ENCODE measurements at regions not wholly inside any gene's neighbourhood (a gene's known extent, or its start where the extent isn't known, plus 50 kb on each side); places are given as distances from the start of the nearest gene placed in this dataset.
A peak's percentile ranks its signal among the peaks of the same experiment; 100 is the strongest.

DNA sequence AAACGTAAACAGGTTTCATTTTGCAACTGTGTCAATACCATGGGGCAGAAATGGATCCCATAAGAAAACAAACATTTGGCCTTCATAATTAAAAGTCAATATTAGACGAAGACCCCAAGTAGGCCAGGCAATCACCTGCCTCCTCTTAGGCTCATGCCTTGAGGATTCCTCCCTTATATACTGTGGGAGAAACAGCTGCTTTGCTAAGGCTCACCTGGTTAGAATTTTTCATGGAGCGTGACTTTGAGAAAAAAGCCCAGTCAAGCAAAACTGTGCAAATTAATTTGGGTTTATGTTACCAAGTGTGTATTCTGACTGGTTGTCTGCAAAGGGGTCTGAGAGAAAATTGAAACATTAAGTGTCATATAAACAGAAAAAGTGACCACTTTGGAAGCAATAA, 605.3 kb upstream of the USP24 start:
- DNase-seq (ENCODE audit: extremely low spot score, unreplicated experiment): no peak
- no peaks in the 10 kb centered on the region for H3K27me3 Mint-ChIP-seq
- H3K4me3 Mint-ChIP-seq: no peak overlapping the region
- no peaks in the 10 kb centered on the region for H3K36me3 Mint-ChIP-seq
- TF ChIP-seq, protein P1, sequence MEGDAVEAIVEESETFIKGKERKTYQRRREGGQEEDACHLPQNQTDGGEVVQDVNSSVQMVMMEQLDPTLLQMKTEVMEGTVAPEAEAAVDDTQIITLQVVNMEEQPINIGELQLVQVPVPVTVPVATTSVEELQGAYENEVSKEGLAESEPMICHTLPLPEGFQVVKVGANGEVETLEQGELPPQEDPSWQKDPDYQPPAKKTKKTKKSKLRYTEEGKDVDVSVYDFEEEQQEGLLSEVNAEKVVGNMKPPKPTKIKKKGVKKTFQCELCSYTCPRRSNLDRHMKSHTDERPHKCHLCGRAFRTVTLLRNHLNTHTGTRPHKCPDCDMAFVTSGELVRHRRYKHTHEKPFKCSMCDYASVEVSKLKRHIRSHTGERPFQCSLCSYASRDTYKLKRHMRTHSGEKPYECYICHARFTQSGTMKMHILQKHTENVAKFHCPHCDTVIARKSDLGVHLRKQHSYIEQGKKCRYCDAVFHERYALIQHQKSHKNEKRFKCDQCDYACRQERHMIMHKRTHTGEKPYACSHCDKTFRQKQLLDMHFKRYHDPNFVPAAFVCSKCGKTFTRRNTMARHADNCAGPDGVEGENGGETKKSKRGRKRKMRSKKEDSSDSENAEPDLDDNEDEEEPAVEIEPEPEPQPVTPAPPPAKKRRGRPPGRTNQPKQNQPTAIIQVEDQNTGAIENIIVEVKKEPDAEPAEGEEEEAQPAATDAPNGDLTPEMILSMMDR (conservative IDR thresholded peaks at IDR 0.05): no peak
- no peak overlapping the region for H3K27ac Mint-ChIP-seq
- peaks cover 6% of the 10 kb centered on the region for H3K9me3 Mint-ChIP-seq
- H3K4me1 Mint-ChIP-seq (ENCODE audit: unreplicated experiment): peaks cover 54% of the 10 kb centered on the region

DNA sequence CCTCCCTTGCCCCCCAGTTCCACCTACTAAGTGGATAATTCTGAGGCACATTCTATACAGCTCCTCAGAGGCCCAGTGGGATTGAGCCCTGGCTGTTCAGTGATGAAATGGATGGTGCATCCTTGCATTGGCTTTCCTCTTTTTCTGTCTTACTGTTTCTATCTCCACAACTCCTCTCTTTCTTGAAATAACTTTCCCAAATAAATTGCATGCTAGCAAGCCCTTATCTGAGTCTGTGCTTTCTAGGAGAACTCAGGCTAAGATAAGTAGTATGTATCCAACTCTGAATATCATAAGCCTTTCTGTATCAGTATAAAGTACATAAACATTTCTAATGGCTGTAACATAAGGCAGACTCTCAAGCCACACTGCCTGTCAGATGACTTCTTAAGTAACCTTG, 603.8 kb upstream of the USP24 start:
- H3K36me3 Mint-ChIP-seq: no peaks in the 10 kb centered on the region
- H3K9me3 Mint-ChIP-seq: peaks cover 6% of the 10 kb centered on the region
- H3K27me3 Mint-ChIP-seq: no peaks in the 10 kb centered on the region
- no peak overlapping the region for H3K4me3 Mint-ChIP-seq
- peaks cover 54% of the 10 kb centered on the region for H3K4me1 Mint-ChIP-seq (ENCODE audit: unreplicated experiment)
- no peak for DNase-seq (ENCODE audit: extremely low spot score, unreplicated experiment)
- TF ChIP-seq, protein P1 (conservative IDR thresholded peaks at IDR 0.05): no peak
- no peak overlapping the region for H3K27ac Mint-ChIP-seq

DNA sequence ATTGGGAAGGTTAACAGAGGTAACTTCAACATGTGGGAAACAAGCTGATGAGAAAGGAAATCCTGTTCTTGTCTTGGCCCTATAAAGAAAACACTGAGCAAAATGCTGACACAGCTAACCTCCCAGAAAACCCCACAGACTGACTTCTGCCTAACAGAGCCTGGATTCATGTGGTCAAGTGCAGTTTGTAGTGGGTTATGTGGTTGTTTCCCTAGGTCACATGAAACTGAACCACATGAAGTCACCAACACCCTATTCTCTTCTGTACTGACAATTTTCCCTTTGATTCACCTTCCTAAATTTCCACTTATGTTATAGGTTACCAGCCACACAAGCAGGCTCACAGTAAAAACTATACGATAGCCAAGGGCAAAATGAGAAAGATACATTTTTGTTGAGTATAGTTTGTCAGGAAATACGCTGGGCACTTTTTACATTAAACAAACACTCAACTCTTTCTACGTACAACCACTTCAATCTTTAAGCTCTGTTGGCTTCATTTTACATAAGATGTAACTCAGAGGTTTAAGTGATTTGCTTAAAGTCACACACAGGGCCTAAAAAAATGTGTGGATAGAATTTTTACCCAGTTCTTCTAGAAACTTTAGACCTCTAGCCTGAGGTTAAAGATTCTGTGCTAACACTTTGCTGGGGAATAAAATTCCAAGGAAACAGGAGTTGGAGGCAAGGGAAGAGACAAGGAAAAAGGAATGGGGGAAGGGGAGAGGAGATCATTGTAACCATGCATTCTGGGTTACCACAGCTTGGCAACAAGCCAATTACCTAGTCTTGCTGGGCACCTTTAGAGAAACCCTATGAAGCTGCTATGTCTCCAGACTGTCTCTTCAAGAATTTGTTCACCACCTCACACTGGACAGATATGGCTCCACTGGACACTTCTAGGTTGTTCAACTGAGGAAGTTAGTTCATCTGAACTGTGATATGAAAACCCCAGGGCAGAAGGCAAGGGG, 601.6 kb upstream of the USP24 start:
- DNase-seq (ENCODE audit: extremely low spot score, unreplicated experiment): no peak
- Mint-ChIP-seq H3K27me3 (no peaks in the 10 kb centered on the region), H3K27ac (peak overlapping the region; percentile 32), H3K4me1 (ENCODE audit: unreplicated experiment) (peaks cover 47% of the 10 kb centered on the region), H3K4me3 (peak overlapping the region; percentile 23), H3K9me3 (peaks cover 8% of the 10 kb centered on the region), H3K36me3 (no peaks in the 10 kb centered on the region)
- TF ChIP-seq, protein P1 (conservative IDR thresholded peaks at IDR 0.05): no peak

DNA sequence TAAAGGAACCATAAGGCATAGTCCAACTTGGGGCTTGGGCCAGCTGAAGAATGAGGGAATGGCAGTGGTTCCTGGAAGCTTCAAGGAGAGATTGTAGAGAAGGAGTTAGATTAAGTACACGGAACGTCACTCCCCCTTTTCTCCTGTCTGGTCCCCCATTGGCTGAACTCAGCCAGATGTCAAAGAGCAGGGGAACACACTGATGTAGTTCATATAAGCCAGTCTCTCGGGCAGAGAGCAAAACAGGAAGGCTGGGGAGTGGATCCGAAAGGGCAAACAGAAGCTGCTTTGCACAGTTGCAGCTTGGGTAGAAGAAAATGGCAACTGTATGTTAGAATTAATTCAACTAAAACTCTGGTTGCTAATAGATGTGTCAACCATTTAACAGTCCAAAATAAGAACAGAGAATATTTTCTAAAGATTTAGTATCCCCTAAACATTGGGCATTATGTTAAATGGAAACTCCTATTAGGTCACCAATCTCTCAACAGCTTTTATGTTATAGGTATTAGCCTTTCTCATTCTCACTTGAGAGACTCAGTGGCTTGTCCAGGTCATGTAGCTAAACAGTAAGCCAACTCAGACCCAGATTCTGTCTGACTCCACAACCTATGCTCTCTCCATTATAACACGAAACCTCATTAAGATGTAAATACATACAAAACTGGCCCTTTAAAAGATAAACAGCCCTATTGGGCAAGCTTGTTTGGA, 600.7 kb upstream of the USP24 start:
- no peak for DNase-seq (ENCODE audit: extremely low spot score, unreplicated experiment)
- Mint-ChIP-seq H3K36me3 (no peaks in the 10 kb centered on the region), H3K4me1 (ENCODE audit: unreplicated experiment) (peaks cover 38% of the 10 kb centered on the region), H3K27ac (peak overlapping the region; percentile 32), H3K4me3 (peak overlapping the region; percentile 23), H3K27me3 (no peaks in the 10 kb centered on the region), H3K9me3 (peaks cover 9% of the 10 kb centered on the region)
- TF ChIP-seq, protein P1 (conservative IDR thresholded peaks at IDR 0.05): no peak

DNA sequence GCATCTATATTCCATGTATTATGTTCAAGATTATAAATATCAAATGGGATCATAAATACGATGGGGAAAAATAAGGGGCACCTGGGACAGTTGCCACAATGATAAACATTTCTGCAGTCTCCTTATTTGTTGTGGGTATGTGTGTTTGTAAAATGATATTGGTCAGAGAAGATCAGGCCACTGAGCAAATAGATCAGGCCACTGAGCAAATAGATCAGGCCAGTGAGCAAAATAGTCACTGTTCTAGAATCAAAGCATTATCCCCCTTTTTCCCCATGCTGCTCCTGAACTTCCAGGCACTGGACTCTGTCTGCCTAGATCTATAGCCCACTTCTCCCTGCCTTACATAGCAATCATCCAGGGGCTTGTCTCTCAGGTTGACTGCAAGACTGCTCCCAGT, 599.8 kb upstream of the USP24 start:
- Mint-ChIP-seq H3K9me3 (peaks cover 13% of the 10 kb centered on the region), H3K4me3 (no peak overlapping the region), H3K36me3 (no peaks in the 10 kb centered on the region), H3K4me1 (ENCODE audit: unreplicated experiment) (peaks cover 35% of the 10 kb centered on the region), H3K27me3 (no peaks in the 10 kb centered on the region), H3K27ac (no peak overlapping the region)
- TF ChIP-seq, protein P1 (conservative IDR thresholded peaks at IDR 0.05): no peak
- DNase-seq (ENCODE audit: extremely low spot score, unreplicated experiment): no peak
